ENCODE measurements at regions not wholly inside any gene's neighbourhood (a gene's known extent, or its start where the extent isn't known, plus 50 kb on each side); places are given as distances from the start of the nearest gene placed in this dataset.

DNA sequence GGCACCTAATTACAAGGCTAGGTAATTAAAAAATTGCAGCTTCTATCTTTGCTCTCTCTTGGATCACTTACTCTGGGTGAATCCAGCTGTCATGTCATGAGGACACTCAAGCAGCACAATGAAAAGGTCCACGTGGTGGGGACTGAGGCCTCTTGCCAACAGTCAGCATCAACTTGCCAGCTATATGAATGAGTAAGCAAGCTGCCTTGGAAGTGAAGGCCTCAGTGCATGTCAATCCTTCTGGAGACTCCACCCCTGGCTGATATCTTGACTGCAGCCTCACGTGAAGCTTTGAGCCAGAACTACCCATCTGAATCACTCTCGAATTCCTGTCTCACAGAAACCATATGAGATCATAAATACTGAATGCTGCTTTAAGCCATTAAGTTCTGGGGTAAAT is 140.5 kb downstream of the SNX18 start:
- Histone ChIP-seq H3K4me3 (replicated peaks in 1 of 2; ENCODE audit: low read depth in 1 of 2, low read length in 2 of 2) (no peak overlapping the region), H3K9ac (ENCODE audit: low read length) (no peak overlapping the region), H3K4me2 (ENCODE audit: low read length) (no peak overlapping the region), H3K36me3 (ENCODE audit: control insufficient read depth in 1 of 2, insufficient read depth in 2 of 2, low read length in 2 of 2) (no peaks in the 10 kb centered on the region), H4K20me1 (ENCODE audit: insufficient read depth) (no peaks in the 10 kb centered on the region), H3K79me2 (ENCODE audit: insufficient read depth, low read length) (no peaks in the 10 kb centered on the region), H3K9me2 (ENCODE audit: insufficient read depth) (no peaks in the 10 kb centered on the region), H3K9me3 (ENCODE audit: control insufficient read depth in 1 of 2, insufficient read depth in 1 of 2, low read depth in 1 of 2, low read length in 2 of 2) (no peaks in the 10 kb centered on the region), H2AFZ (ENCODE audit: low read depth, low read length, poor library complexity, severe bottlenecking) (no peak overlapping the region), H3K27me3 (ENCODE audit: insufficient read depth, low read length) (no peaks in the 10 kb centered on the region), H3K4me1 (ENCODE audit: control insufficient read depth in 1 of 2, insufficient read depth in 2 of 2, low read length in 2 of 2) (no peaks in the 10 kb centered on the region), H3K27ac (ENCODE audit: low read depth, low read length) (no peak overlapping the region)
- ChIA-PET RAD21 (ENCODE audit: low non-redundant PET in 1 of 2, low total read pairs in 2 of 2, uncharacterized antibody in 2 of 2, unreplicated experiment in 2 of 2) (no interaction called here), POLR2A (no interaction called here), CTCF (no interaction called here)
- intact Hi-C loops (cut with micrococcal nuclease), result no loop called here
- TF ChIP-seq EZH2phosphoT487 (IDR thresholded peaks at IDR 0.05; ENCODE audit: borderline replicate concordance) (no peak), TCF7L2 (IDR thresholded peaks at IDR 0.05; ENCODE audit: borderline replicate concordance, extremely low read depth, insufficient read depth, insufficient read length) (no peak), SRF (IDR thresholded peaks at IDR 0.05; ENCODE audit: low read depth) (no peak)
- DNase-seq (ENCODE audit: low read depth, low spot score), result no peak
- peak; percentile 47; the same call in 1 of the 2 replicates for ATAC-seq
- BruUV-seq (replicated peaks), result no TSS peak

DNA sequence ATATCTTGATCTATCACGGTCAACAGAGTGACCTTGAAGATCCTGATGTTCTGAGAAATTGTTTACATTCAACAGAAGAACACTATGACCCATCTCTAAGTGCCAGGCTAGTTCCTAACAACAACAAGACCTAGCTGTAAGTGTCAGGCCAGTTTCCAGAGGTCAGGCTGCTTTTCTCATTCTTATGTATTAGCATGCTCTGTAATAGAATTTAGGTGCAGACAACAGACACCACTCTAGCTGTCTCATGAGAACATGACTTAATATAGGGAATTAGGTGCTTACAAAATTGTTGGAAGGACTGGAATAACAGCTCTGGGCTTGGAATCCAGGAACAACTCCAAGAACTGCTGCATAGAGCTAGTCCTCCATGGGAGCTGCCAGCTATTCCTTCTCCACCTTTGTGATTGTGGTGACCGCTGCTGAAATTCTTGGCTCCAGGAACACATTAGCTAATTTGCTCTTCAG is 138.7 kb downstream of the SNX18 start:
- Histone ChIP-seq H3K4me1 (ENCODE audit: control insufficient read depth in 1 of 2, insufficient read depth in 2 of 2, low read length in 2 of 2) (no peaks in the 10 kb centered on the region), H3K9me2 (ENCODE audit: insufficient read depth) (no peaks in the 10 kb centered on the region), H3K36me3 (ENCODE audit: control insufficient read depth in 1 of 2, insufficient read depth in 2 of 2, low read length in 2 of 2) (no peaks in the 10 kb centered on the region), H3K9ac (ENCODE audit: low read length) (no peak overlapping the region), H3K4me3 (replicated peaks in 1 of 2; ENCODE audit: low read depth in 1 of 2, low read length in 2 of 2) (no peak overlapping the region), H3K27me3 (ENCODE audit: insufficient read depth, low read length) (no peaks in the 10 kb centered on the region), H3K9me3 (ENCODE audit: control insufficient read depth in 1 of 2, insufficient read depth in 1 of 2, low read depth in 1 of 2, low read length in 2 of 2) (no peaks in the 10 kb centered on the region), H3K27ac (ENCODE audit: low read depth, low read length) (no peak overlapping the region), H3K79me2 (ENCODE audit: insufficient read depth, low read length) (no peaks in the 10 kb centered on the region), H3K4me2 (ENCODE audit: low read length) (no peak overlapping the region), H2AFZ (ENCODE audit: low read depth, low read length, poor library complexity, severe bottlenecking) (no peak overlapping the region), H4K20me1 (ENCODE audit: insufficient read depth) (no peaks in the 10 kb centered on the region)
- DNase-seq (ENCODE audit: low read depth, low spot score) (no peak), ATAC-seq (no peak)
- no TSS peak for BruUV-seq (replicated peaks)
- RAD21 ChIA-PET (ENCODE audit: low non-redundant PET in 1 of 2, low total read pairs in 2 of 2, uncharacterized antibody in 2 of 2, unreplicated experiment in 2 of 2), result no interaction called here
- CTCF ChIA-PET, result no interaction called here
- POLR2A ChIA-PET, result no interaction called here
- intact Hi-C loops (cut with micrococcal nuclease), result no loop called here
- TF ChIP-seq FOSL1 (IDR thresholded peaks at IDR 0.05; ENCODE audit: low read depth) (no peak), POLR2A (IDR thresholded peaks at IDR 0.05; ENCODE audit: borderline replicate concordance, extremely low read depth, insufficient read depth, insufficient read length) (no peak), CBX3 (IDR thresholded peaks at IDR 0.05; ENCODE audit: low read depth) (no peak), RAD21 (IDR thresholded peaks at IDR 0.05; ENCODE audit: low read depth) (no peak), JUND (IDR thresholded peaks at IDR 0.05) (no peak), TCF7L2 (IDR thresholded peaks at IDR 0.05; ENCODE audit: borderline replicate concordance, extremely low read depth, insufficient read depth, insufficient read length) (no peak), ZFX (IDR thresholded peaks at IDR 0.05) (no peak), SIN3A (IDR thresholded peaks at IDR 0.05; ENCODE audit: low read depth) (no peak), SRF (IDR thresholded peaks at IDR 0.05; ENCODE audit: low read depth) (no peak), EGR1 (IDR thresholded peaks at IDR 0.05; ENCODE audit: low read depth) (no peak), ELF1 (IDR thresholded peaks at IDR 0.05; ENCODE audit: borderline replicate concordance, low read depth) (no peak), CEBPB (IDR thresholded peaks at IDR 0.05; ENCODE audit: low read depth) (no peak), SP1 (IDR thresholded peaks at IDR 0.05; ENCODE audit: low read depth) (no peak), YY1 (IDR thresholded peaks at IDR 0.05; ENCODE audit: extremely low read depth, insufficient replicate concordance, low read depth, low read length) (no peak), EZH2phosphoT487 (IDR thresholded peaks at IDR 0.05; ENCODE audit: borderline replicate concordance) (no peak)
- TF ChIP-seq, protein P1, sequence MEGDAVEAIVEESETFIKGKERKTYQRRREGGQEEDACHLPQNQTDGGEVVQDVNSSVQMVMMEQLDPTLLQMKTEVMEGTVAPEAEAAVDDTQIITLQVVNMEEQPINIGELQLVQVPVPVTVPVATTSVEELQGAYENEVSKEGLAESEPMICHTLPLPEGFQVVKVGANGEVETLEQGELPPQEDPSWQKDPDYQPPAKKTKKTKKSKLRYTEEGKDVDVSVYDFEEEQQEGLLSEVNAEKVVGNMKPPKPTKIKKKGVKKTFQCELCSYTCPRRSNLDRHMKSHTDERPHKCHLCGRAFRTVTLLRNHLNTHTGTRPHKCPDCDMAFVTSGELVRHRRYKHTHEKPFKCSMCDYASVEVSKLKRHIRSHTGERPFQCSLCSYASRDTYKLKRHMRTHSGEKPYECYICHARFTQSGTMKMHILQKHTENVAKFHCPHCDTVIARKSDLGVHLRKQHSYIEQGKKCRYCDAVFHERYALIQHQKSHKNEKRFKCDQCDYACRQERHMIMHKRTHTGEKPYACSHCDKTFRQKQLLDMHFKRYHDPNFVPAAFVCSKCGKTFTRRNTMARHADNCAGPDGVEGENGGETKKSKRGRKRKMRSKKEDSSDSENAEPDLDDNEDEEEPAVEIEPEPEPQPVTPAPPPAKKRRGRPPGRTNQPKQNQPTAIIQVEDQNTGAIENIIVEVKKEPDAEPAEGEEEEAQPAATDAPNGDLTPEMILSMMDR (IDR thresholded peaks at IDR 0.05 in 2 of 3, conservative IDR thresholded peaks at IDR 0.05 in 1 of 3; ENCODE audit: borderline replicate concordance in 1 of 3, insufficient read depth in 1 of 3, low read depth in 2 of 3, low read length in 2 of 3), result no peak
- TF ChIP-seq, protein P2, sequence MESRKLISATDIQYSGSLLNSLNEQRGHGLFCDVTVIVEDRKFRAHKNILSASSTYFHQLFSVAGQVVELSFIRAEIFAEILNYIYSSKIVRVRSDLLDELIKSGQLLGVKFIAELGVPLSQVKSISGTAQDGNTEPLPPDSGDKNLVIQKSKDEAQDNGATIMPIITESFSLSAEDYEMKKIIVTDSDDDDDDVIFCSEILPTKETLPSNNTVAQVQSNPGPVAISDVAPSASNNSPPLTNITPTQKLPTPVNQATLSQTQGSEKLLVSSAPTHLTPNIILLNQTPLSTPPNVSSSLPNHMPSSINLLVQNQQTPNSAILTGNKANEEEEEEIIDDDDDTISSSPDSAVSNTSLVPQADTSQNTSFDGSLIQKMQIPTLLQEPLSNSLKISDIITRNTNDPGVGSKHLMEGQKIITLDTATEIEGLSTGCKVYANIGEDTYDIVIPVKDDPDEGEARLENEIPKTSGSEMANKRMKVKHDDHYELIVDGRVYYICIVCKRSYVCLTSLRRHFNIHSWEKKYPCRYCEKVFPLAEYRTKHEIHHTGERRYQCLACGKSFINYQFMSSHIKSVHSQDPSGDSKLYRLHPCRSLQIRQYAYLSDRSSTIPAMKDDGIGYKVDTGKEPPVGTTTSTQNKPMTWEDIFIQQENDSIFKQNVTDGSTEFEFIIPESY (IDR thresholded peaks at IDR 0.05; ENCODE audit: extremely low read depth, insufficient replicate concordance, low read length), result no peak
- TF ChIP-seq, protein P3, sequence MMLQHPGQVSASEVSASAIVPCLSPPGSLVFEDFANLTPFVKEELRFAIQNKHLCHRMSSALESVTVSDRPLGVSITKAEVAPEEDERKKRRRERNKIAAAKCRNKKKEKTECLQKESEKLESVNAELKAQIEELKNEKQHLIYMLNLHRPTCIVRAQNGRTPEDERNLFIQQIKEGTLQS (IDR thresholded peaks at IDR 0.05), result no peak
- TF ChIP-seq, protein P4, sequence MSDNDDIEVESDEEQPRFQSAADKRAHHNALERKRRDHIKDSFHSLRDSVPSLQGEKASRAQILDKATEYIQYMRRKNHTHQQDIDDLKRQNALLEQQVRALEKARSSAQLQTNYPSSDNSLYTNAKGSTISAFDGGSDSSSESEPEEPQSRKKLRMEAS (IDR thresholded peaks at IDR 0.05), result no peak

All from HCT116 (cell line).